Calu3 (cell line): ENCODE measurements at regions not wholly inside any gene's neighbourhood (a gene's known extent, or its start where the extent isn't known, plus 50 kb on each side); places are given as distances from the start of the nearest gene placed in this dataset.
"Not testable (repeated sequence)": the region's sequence is repeated elsewhere in the genome, so short reads cannot be mapped to it uniquely, and the experiment has no call there.

Experiments
- BruUV-seq: library from RNA; stranded (reverse); fragments of 400-500 nt; replicated peaks from 2 replicates; lab custom pipeline; 2021; lab: Mats Ljungman, UMichigan
- CTCF ChIA-PET: fragments of 300-600 bp; sonication (Branson Sonifier 250); formaldehyde crosslinking; loops from one replicate; lab custom pipeline; 2022; ENCODE audit warnings: antibody characterized with exemption; lab: Charles Lee
- DNase-seq: peaks from one replicate; pipeline ENCODE4 v3.0.0; 2022
- H3K27ac Mint-ChIP-seq: one replicate; pipeline ENCODE4 v1.8.0; 2022; ENCODE audit warnings: mixed read lengths; ENCODE audit not compliant: unreplicated experiment
- H3K27me3 Mint-ChIP-seq: one replicate; pipeline ENCODE4 v1.8.0; 2022; ENCODE audit warnings: mixed read lengths; ENCODE audit not compliant: unreplicated experiment
- H3K36me3 Mint-ChIP-seq: one replicate; pipeline ENCODE4 v1.8.0; 2022; ENCODE audit warnings: mild to moderate bottlenecking, moderate library complexity, mixed read lengths; ENCODE audit not compliant: insufficient read depth, unreplicated experiment
- H3K4me1 Mint-ChIP-seq: one replicate; pipeline ENCODE4 v1.8.0; 2022; ENCODE audit warnings: mild to moderate bottlenecking, low read depth, mixed read lengths; ENCODE audit not compliant: unreplicated experiment
- H3K4me3 Mint-ChIP-seq: one replicate; pipeline ENCODE4 v1.8.0; 2022; ENCODE audit warnings: mild to moderate bottlenecking, low read depth, moderate library complexity, mixed read lengths; ENCODE audit not compliant: unreplicated experiment
- H3K9me3 Mint-ChIP-seq: one replicate; pipeline ENCODE4 v1.8.0; 2022; ENCODE audit warnings: low read depth, mixed read lengths; ENCODE audit not compliant: unreplicated experiment
- CTCF ChIP-seq: fragments of 200-600 bp; IDR thresholded peaks from one replicate; pipeline ENCODE4 v1.8.0; 2022; ENCODE audit warnings: antibody characterized with exemption; ENCODE audit not compliant: unreplicated experiment
- intact Hi-C: fragments of 100-400 bp; cut with micrococcal nuclease; formaldehyde crosslinking; loops from one replicate; pipeline ENCODE4 v1.10.0; 2022; ENCODE audit not compliant: unreplicated experiment

GRCh38 chr4:77284036-77284435 is 127.0 kb downstream of the CCNG2 start:
- Mint-ChIP-seq H3K4me1 (no peaks in the 10 kb centered on the region), H3K27me3 (peaks cover 73% of the 10 kb centered on the region), H3K36me3 (no peaks in the 10 kb centered on the region), H3K9me3 (no peaks in the 10 kb centered on the region), H3K27ac (no peak overlapping the region), H3K4me3 (no peak overlapping the region)
- intact Hi-C loops: no loop called here
- CTCF ChIA-PET: no interaction called here
- no peak for DNase-seq
- TF ChIP-seq CTCF: no peak
- no TSS peak for BruUV-seq

GRCh38 chr4:77286906-77287305 is 129.9 kb downstream of the CCNG2 start:
- H3K4me1 Mint-ChIP-seq: no peaks in the 10 kb centered on the region
- TF ChIP-seq CTCF: no peak
- H3K4me3 Mint-ChIP-seq: no peak overlapping the region
- intact Hi-C loops: no loop called here
- H3K27ac Mint-ChIP-seq: no peak overlapping the region
- CTCF ChIA-PET: no interaction called here
- DNase-seq: no peak
- H3K36me3 Mint-ChIP-seq: no peaks in the 10 kb centered on the region
- no TSS peak for BruUV-seq
- peaks cover 61% of the 10 kb centered on the region for H3K27me3 Mint-ChIP-seq
- H3K9me3 Mint-ChIP-seq: no peaks in the 10 kb centered on the region

GRCh38 chr4:77293426-77293825 is 136.4 kb downstream of the CCNG2 start:
- CTCF ChIA-PET: no interaction called here

GRCh38 chr4:77300996-77301395 is 144.0 kb downstream of the CCNG2 start:
- CTCF ChIA-PET: not testable (repeated sequence)

More at GRCh38 chr4:77293426-77293825, 136.4 kb downstream of the CCNG2 start:
- Mint-ChIP-seq H3K27ac (no peak overlapping the region), H3K4me1 (no peaks in the 10 kb centered on the region), H3K36me3 (no peaks in the 10 kb centered on the region), H3K27me3 (peaks cover 45% of the 10 kb centered on the region), H3K9me3 (no peaks in the 10 kb centered on the region), H3K4me3 (no peak overlapping the region)
- DNase-seq: no peak
- no peak for TF ChIP-seq CTCF
- intact Hi-C loops: no loop called here
- BruUV-seq: no TSS peak

GRCh38 chr4:77305766-77306165 is 148.8 kb downstream of the CCNG2 start:
- no peak for DNase-seq
- CTCF ChIA-PET: no interaction called here
- no TSS peak for BruUV-seq
- no peaks in the 10 kb centered on the region for H3K36me3 Mint-ChIP-seq
- intact Hi-C loops: loop anchor here (10.0 kb wide), 1 partner anchor 49 kb away; no protein-coding TSS in a partner anchor
- no peaks in the 10 kb centered on the region for H3K27me3 Mint-ChIP-seq
- TF ChIP-seq CTCF: no peak
- no peak overlapping the region for H3K27ac Mint-ChIP-seq
- no peak overlapping the region for H3K4me3 Mint-ChIP-seq
- H3K9me3 Mint-ChIP-seq: no peaks in the 10 kb centered on the region
- H3K4me1 Mint-ChIP-seq: no peaks in the 10 kb centered on the region

More at GRCh38 chr4:77300996-77301395, 144.0 kb downstream of the CCNG2 start:
- not testable (repeated sequence) for H3K36me3 Mint-ChIP-seq, BruUV-seq, H3K4me3 Mint-ChIP-seq, H3K27ac Mint-ChIP-seq, H3K4me1 Mint-ChIP-seq, H3K9me3 Mint-ChIP-seq
- H3K27me3 Mint-ChIP-seq: peaks cover 29% of the 10 kb centered on the region
- intact Hi-C loops: loop anchor here (10.0 kb wide), 1 partner anchor 54 kb away; no protein-coding TSS in a partner anchor
- peak; percentile 39 for DNase-seq
